Epithelial cell of proximal tubule (primary cell): ENCODE measurements at regions not wholly inside any gene's neighbourhood (a gene's known extent, or its start where the extent isn't known, plus 50 kb on each side); places are given as distances from the start of the nearest gene placed in this dataset.

Source experiments
- DNase-seq: peaks from one replicate; pipeline ENCODE4 v3.0.0-alpha.2; 2011; ENCODE audit warnings: low read depth
- H3K4me3 ChIP-seq: 2 replicates; pipeline ENCODE4 v1.5.1; 2011; ENCODE audit warnings: low read depth, mild to moderate bottlenecking, low read length
- CTCF ChIP-seq: conservative IDR thresholded peaks from 2 replicates; pipeline ENCODE4 v1.5.1; 2012; ENCODE audit warnings: low read depth, mild to moderate bottlenecking, low read length

- no peak overlapping the region for H3K4me3 ChIP-seq
- no peak for DNase-seq
- TF ChIP-seq CTCF = no peak
Measured at GRCh38 chr1:166221316-166221715, 54.5 kb upstream of the FAM78B start.

- no peak overlapping the region for H3K4me3 ChIP-seq
- TF ChIP-seq CTCF = no peak
- no peak for DNase-seq
Measured at GRCh38 chr1:166233750-166234366, 67.1 kb upstream of the FAM78B start.

GRCh38 chr1:166235728-166236127 lies 68.9 kb upstream of the FAM78B start:
- no peak for DNase-seq
- TF ChIP-seq CTCF = no peak
- H3K4me3 ChIP-seq = no peak overlapping the region

GRCh38 chr1:166237675-166238074 lies 70.9 kb upstream of the FAM78B start:
- TF ChIP-seq CTCF = no peak
- DNase-seq = no peak
- no peak overlapping the region for H3K4me3 ChIP-seq

- TF ChIP-seq CTCF = no peak
- no peak for DNase-seq
- H3K4me3 ChIP-seq = no peak overlapping the region
Measured at GRCh38 chr1:166253076-166253779, 86.4 kb upstream of the FAM78B start.

- TF ChIP-seq CTCF = no peak
- H3K4me3 ChIP-seq = no peak overlapping the region
Measured at GRCh38 chr1:166258017-166258416, 91.2 kb upstream of the FAM78B start.

GRCh38 chr1:166261511-166261910 lies 94.7 kb upstream of the FAM78B start:
- no peak for TF ChIP-seq CTCF

More at GRCh38 chr1:166258017-166258416, 91.2 kb upstream of the FAM78B start:
- no peak for DNase-seq

More at GRCh38 chr1:166261511-166261910, 94.7 kb upstream of the FAM78B start:
- no peak overlapping the region for H3K4me3 ChIP-seq
- no peak for DNase-seq
